ENCODE measurements at regions not wholly inside any gene's neighbourhood (a gene's known extent, or its start where the extent isn't known, plus 50 kb on each side); places are given as distances from the start of the nearest gene placed in this dataset.

DNA sequence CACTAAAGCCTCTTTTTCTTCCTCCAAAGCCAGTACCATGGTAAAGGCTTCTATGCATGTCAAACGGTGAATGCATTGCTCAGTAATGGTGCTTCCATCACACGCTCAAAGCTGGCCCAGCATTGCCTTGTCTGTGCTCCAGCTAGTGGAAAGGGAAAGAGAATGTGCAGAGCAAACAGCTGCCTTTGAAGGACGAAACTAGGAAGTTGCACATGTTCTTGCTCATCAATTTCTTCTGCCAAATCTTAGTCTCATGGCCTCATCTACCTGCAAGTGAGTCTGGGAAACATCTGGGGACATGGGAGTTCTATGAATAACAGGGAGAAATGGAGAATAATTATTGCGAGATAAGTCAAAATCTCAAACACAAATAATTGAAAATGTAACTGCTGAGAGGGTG lies 216.5 kb upstream of the SSTR4 start:
- Histone ChIP-seq H3K4me3 (ENCODE audit: low read depth in 1 of 3, low read length in 3 of 3) (no peak overlapping the region), H3K9ac (ENCODE audit: low read depth in 1 of 2, low read length in 2 of 2) (no peak overlapping the region), H3K4me1 (ENCODE audit: control insufficient read depth in 4 of 4, insufficient read depth in 4 of 4, low read length in 3 of 4) (no peaks in the 10 kb centered on the region), H3K27me3 (ENCODE audit: control insufficient read depth in 4 of 4, insufficient read depth in 4 of 4, low read length in 3 of 4) (no peaks in the 10 kb centered on the region), H3K27ac (ENCODE audit: low read depth in 1 of 2, low read length in 2 of 2) (no peak overlapping the region), H3K9me3 (ENCODE audit: control insufficient read depth in 4 of 4, low read length in 3 of 4) (no peaks in the 10 kb centered on the region), H3K36me3 (ENCODE audit: control insufficient read depth in 4 of 4, insufficient read depth in 3 of 4, low read depth in 1 of 4, low read length in 3 of 4) (no peaks in the 10 kb centered on the region)
- DNase-seq (ENCODE audit: low spot score): no peak
- WGBS: 78% methylated on average over 4 of the region's 4 CpGs
- TF ChIP-seq NR2F2 (IDR thresholded peaks at IDR 0.05) (no peak), TAF1 (conservative IDR thresholded peaks at IDR 0.05) (no peak), HNF4A (conservative IDR thresholded peaks at IDR 0.05) (no peak), RAD21 (IDR thresholded peaks at IDR 0.05) (no peak)

DNA sequence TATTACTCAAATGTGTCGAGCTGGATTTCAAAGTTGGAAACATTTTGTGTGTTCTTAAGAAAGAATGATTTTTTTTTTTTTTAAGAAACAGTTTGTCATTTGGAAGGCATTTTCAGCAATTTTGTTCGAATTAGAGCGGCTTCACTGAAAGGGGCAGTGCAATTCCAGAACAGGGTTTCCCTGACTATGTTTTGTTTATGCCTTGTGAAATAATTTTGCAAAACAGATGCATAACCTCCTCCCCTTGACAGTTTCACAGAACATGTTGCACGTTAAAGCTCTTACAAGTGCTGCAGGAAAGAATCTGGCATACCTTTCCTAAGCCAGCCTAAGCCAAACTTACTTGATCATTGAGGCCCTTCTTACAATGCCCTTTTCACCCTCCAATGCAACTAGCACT lies 216.0 kb upstream of the SSTR4 start:
- WGBS: 86% methylated on average over 4 of the region's 4 CpGs
- H3K27me3 ChIP-seq (ENCODE audit: control insufficient read depth in 4 of 4, insufficient read depth in 4 of 4, low read length in 3 of 4): no peaks in the 10 kb centered on the region
- TF ChIP-seq TAF1 (conservative IDR thresholded peaks at IDR 0.05): no peak
- TF ChIP-seq JUND (IDR thresholded peaks at IDR 0.05): no peak
- no peak for TF ChIP-seq FOXA1 (IDR thresholded peaks at IDR 0.05)
- no peak for TF ChIP-seq GABPA (IDR thresholded peaks at IDR 0.05 in 1 of 2, conservative IDR thresholded peaks at IDR 0.05 in 1 of 2)
- TF ChIP-seq NR2F2 (IDR thresholded peaks at IDR 0.05): no peak
- TF ChIP-seq, protein P1, sequence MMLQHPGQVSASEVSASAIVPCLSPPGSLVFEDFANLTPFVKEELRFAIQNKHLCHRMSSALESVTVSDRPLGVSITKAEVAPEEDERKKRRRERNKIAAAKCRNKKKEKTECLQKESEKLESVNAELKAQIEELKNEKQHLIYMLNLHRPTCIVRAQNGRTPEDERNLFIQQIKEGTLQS (IDR thresholded peaks at IDR 0.05): no peak
- no peak for TF ChIP-seq FOXA2 (IDR thresholded peaks at IDR 0.05)
- TF ChIP-seq, protein P2, sequence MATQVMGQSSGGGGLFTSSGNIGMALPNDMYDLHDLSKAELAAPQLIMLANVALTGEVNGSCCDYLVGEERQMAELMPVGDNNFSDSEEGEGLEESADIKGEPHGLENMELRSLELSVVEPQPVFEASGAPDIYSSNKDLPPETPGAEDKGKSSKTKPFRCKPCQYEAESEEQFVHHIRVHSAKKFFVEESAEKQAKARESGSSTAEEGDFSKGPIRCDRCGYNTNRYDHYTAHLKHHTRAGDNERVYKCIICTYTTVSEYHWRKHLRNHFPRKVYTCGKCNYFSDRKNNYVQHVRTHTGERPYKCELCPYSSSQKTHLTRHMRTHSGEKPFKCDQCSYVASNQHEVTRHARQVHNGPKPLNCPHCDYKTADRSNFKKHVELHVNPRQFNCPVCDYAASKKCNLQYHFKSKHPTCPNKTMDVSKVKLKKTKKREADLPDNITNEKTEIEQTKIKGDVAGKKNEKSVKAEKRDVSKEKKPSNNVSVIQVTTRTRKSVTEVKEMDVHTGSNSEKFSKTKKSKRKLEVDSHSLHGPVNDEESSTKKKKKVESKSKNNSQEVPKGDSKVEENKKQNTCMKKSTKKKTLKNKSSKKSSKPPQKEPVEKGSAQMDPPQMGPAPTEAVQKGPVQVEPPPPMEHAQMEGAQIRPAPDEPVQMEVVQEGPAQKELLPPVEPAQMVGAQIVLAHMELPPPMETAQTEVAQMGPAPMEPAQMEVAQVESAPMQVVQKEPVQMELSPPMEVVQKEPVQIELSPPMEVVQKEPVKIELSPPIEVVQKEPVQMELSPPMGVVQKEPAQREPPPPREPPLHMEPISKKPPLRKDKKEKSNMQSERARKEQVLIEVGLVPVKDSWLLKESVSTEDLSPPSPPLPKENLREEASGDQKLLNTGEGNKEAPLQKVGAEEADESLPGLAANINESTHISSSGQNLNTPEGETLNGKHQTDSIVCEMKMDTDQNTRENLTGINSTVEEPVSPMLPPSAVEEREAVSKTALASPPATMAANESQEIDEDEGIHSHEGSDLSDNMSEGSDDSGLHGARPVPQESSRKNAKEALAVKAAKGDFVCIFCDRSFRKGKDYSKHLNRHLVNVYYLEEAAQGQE (IDR thresholded peaks at IDR 0.05): no peak
- TF ChIP-seq SP1 (IDR thresholded peaks at IDR 0.05): no peak
- TF ChIP-seq RXRA (IDR thresholded peaks at IDR 0.05): no peak
- TF ChIP-seq EGR1 (IDR thresholded peaks at IDR 0.05; ENCODE audit: low read depth in 2 of 2): no peak
- H3K9me3 ChIP-seq (ENCODE audit: control insufficient read depth in 4 of 4, low read length in 3 of 4): no peaks in the 10 kb centered on the region
- H3K36me3 ChIP-seq (ENCODE audit: control insufficient read depth in 4 of 4, insufficient read depth in 3 of 4, low read depth in 1 of 4, low read length in 3 of 4): no peaks in the 10 kb centered on the region
- H3K27ac ChIP-seq (ENCODE audit: low read depth in 1 of 2, low read length in 2 of 2): no peak overlapping the region
- H3K4me1 ChIP-seq (ENCODE audit: control insufficient read depth in 4 of 4, insufficient read depth in 4 of 4, low read length in 3 of 4): no peaks in the 10 kb centered on the region
- DNase-seq (ENCODE audit: low spot score): no peak
- no peak overlapping the region for H3K4me3 ChIP-seq (ENCODE audit: low read depth in 1 of 3, low read length in 3 of 3)
- no peak overlapping the region for H3K9ac ChIP-seq (ENCODE audit: low read depth in 1 of 2, low read length in 2 of 2)

DNA sequence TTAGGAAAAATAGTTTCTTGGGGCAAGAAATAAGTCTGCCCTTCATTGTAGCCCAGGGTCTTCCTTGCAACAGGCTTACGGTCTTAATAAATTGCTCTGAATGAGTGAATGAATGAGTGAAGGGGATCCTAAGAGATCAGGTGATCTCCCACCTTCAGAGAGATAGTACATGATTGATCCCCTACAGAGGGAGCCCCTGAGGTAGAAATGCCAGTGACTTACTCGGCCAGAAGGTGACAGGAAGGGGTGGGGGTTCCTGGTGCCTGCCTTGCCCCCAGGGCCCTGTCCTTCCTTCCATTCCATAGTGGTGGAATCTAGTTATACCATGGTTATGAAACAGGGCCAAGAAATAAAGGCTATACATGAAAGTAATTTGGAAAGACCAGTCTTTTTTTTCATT lies 215.3 kb upstream of the SSTR4 start:
- Histone ChIP-seq H3K27me3 (ENCODE audit: control insufficient read depth in 4 of 4, insufficient read depth in 4 of 4, low read length in 3 of 4) (no peaks in the 10 kb centered on the region), H3K4me3 (ENCODE audit: low read depth in 1 of 3, low read length in 3 of 3) (no peak overlapping the region), H3K9me3 (ENCODE audit: control insufficient read depth in 4 of 4, low read length in 3 of 4) (no peaks in the 10 kb centered on the region), H3K9ac (ENCODE audit: low read depth in 1 of 2, low read length in 2 of 2) (no peak overlapping the region), H3K36me3 (ENCODE audit: control insufficient read depth in 4 of 4, insufficient read depth in 3 of 4, low read depth in 1 of 4, low read length in 3 of 4) (no peaks in the 10 kb centered on the region), H3K27ac (ENCODE audit: low read depth in 1 of 2, low read length in 2 of 2) (no peak overlapping the region), H3K4me1 (ENCODE audit: control insufficient read depth in 4 of 4, insufficient read depth in 4 of 4, low read length in 3 of 4) (no peaks in the 10 kb centered on the region)
- TF ChIP-seq HNF4A (conservative IDR thresholded peaks at IDR 0.05) (no peak), MAX (IDR thresholded peaks at IDR 0.05) (no peak), TAF1 (conservative IDR thresholded peaks at IDR 0.05) (no peak), SP1 (IDR thresholded peaks at IDR 0.05) (no peak), YY1 (IDR thresholded peaks at IDR 0.05) (no peak)
- TF ChIP-seq, protein P2 (IDR thresholded peaks at IDR 0.05): no peak
- TF ChIP-seq, protein P3, sequence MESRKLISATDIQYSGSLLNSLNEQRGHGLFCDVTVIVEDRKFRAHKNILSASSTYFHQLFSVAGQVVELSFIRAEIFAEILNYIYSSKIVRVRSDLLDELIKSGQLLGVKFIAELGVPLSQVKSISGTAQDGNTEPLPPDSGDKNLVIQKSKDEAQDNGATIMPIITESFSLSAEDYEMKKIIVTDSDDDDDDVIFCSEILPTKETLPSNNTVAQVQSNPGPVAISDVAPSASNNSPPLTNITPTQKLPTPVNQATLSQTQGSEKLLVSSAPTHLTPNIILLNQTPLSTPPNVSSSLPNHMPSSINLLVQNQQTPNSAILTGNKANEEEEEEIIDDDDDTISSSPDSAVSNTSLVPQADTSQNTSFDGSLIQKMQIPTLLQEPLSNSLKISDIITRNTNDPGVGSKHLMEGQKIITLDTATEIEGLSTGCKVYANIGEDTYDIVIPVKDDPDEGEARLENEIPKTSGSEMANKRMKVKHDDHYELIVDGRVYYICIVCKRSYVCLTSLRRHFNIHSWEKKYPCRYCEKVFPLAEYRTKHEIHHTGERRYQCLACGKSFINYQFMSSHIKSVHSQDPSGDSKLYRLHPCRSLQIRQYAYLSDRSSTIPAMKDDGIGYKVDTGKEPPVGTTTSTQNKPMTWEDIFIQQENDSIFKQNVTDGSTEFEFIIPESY (IDR thresholded peaks at IDR 0.05): no peak
- WGBS: 63% methylated on average over 2 of the region's 2 CpGs
- DNase-seq (ENCODE audit: low spot score): no peak
